Kidney (tissue), 13 donors: ENCODE measurements at regions not wholly inside any gene's neighbourhood (a gene's known extent, or its start where the extent isn't known, plus 50 kb on each side); places are given as distances from the start of the nearest gene placed in this dataset.
"Not testable (repeated sequence)": the region's sequence is repeated elsewhere in the genome, so short reads cannot be mapped to it uniquely, and the experiment has no call there.

Experiments
- DNase-seq, 5 donors: peaks; one replicate each; pipeline ENCODE4 v3.0.0-alpha.2; 2013 to 2020
- FAIRE-seq: peaks from 2 replicates; lab custom pipeline; 2012; peaks lifted over from hg19 to GRCh38; lab: Jason Lieb, UNC
- H3K27ac ChIP-seq, 2 donors: one replicate each; pipeline ENCODE4 v1.7.0; 2013; ENCODE audit warnings: low read depth in 2 of 2, low read length in 2 of 2, inconsistent platforms in 1 of 2
- H3K27me3 ChIP-seq: one replicate; pipeline ENCODE4 v1.7.1; 2013; ENCODE audit warnings: low read length, inconsistent platforms; ENCODE audit not compliant: control insufficient read depth, insufficient read depth
- H3K36me3 ChIP-seq, 3 donors: one replicate each; pipeline versions ENCODE4 v1.7.0 to v1.7.1; 2013; ENCODE audit warnings: low read length in 3 of 3, control low read depth in 1 of 3, inconsistent platforms in 1 of 3; ENCODE audit not compliant: insufficient read depth in 3 of 3, control insufficient read depth in 2 of 3
- H3K4me1 ChIP-seq, 3 donors: one replicate each; pipeline versions ENCODE4 v1.7.0 to v1.7.1; 2013; ENCODE audit warnings: low read length in 3 of 3, inconsistent platforms in 1 of 3, low read depth in 1 of 3; ENCODE audit not compliant: control insufficient read depth in 2 of 3, insufficient read depth in 2 of 3
- H3K4me3 ChIP-seq, 3 donors: one replicate each; pipeline versions ENCODE4 v1.7.0 to v1.8.1; 2013; ENCODE audit warnings: low read length in 3 of 3, control low read depth in 1 of 3, inconsistent platforms in 1 of 3
- H3K9ac ChIP-seq, 3 donors: one replicate each; pipeline versions ENCODE4 v1.7.0 to v1.7.1; 2013; ENCODE audit warnings: low read length in 3 of 3, control low read depth in 1 of 3, inconsistent platforms in 1 of 3
- H3K9me3 ChIP-seq, 3 donors: one replicate each; pipeline versions ENCODE4 v1.7.0 to v1.7.1; 2013; ENCODE audit warnings: low read length in 3 of 3, control low read depth in 1 of 3, inconsistent platforms in 1 of 3; ENCODE audit not compliant: control insufficient read depth in 2 of 3, insufficient read depth in 1 of 3
- intact Hi-C: fragments of 100-400 bp; cut with DNase I; formaldehyde crosslinking; loops from one replicate; pipeline ENCODE4 v1.11.1; 2022
- TF ChIP-seq, protein P1 (sequence below): IDR thresholded peaks from 3 replicates; pipeline ENCODE4 v1.5.1; 2012; ENCODE audit warnings: mild to moderate bottlenecking, moderate library complexity, borderline replicate concordance; ENCODE audit not compliant: insufficient read depth; ENCODE audit errors: extremely low read depth
- donor health status: control.
- donor health status: control.
- donor health status: control.
- donor health status: control.
- donor health status: control.
- donor health status: DM: yes; HTN: yes; CAD: no.
- donor health status: Normal renal cell carcinoma (clear cell type).

DNA sequence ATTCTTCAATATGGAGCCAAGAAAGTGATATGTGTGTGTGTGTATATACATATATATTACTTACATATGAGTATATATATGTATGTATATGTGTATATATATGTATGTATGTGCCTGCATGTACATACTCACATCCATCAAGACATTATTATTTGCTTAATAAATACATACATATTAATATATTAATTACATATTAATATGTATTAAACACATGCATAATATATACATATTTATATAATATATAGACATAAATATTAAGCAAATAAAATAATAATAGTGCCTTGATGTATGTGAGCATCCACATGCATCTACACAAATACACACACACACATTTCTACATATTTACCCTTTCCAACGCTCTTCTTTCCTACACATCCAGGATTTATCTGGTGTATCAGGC is 88.7 kb upstream of the KCNMA1 start:
- no peaks in the 10 kb centered on the region for H3K9me3 ChIP-seq
- H3K4me3 ChIP-seq, result no peak overlapping the region
- no peak overlapping the region for H3K9ac ChIP-seq
- TF ChIP-seq, protein P1, sequence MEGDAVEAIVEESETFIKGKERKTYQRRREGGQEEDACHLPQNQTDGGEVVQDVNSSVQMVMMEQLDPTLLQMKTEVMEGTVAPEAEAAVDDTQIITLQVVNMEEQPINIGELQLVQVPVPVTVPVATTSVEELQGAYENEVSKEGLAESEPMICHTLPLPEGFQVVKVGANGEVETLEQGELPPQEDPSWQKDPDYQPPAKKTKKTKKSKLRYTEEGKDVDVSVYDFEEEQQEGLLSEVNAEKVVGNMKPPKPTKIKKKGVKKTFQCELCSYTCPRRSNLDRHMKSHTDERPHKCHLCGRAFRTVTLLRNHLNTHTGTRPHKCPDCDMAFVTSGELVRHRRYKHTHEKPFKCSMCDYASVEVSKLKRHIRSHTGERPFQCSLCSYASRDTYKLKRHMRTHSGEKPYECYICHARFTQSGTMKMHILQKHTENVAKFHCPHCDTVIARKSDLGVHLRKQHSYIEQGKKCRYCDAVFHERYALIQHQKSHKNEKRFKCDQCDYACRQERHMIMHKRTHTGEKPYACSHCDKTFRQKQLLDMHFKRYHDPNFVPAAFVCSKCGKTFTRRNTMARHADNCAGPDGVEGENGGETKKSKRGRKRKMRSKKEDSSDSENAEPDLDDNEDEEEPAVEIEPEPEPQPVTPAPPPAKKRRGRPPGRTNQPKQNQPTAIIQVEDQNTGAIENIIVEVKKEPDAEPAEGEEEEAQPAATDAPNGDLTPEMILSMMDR, result no peak
- no peak for DNase-seq
- H3K27me3 ChIP-seq, result no peaks in the 10 kb centered on the region
- H3K27ac ChIP-seq, result no peak overlapping the region
- H3K4me1 ChIP-seq, result no peaks in the 10 kb centered on the region
- intact Hi-C loops, result no loop called here
- no peaks in the 10 kb centered on the region for H3K36me3 ChIP-seq
- no peak for FAIRE-seq

DNA sequence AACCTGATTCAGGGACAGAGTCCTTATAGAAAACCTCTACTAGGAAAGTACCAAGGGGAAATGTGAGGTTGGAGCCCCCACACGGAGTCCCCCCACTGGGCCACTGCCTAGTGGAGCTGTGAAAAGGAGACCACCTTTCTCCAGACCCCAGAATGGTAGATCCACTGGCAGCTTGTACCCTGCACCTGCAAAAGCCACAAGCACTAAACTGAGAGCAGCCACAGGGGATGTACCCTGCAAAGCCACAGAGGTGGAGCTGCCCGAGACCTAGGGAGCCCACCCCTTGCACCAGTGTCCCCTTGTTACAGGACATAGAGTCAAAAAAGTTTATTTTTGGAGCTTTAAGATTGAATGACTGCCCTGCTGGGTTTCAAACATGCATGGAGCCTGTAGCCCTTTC is 87.2 kb upstream of the KCNMA1 start:
- intact Hi-C loops, result no loop called here
- DNase-seq (no peak), FAIRE-seq (no peak)
- Histone ChIP-seq H3K9me3 (no peaks in the 10 kb centered on the region), H3K27me3 (no peaks in the 10 kb centered on the region), H3K4me1 (no peaks in the 10 kb centered on the region), H3K4me3 (no peak overlapping the region), H3K27ac (no peak overlapping the region), H3K9ac (no peak overlapping the region), H3K36me3 (no peaks in the 10 kb centered on the region)
- TF ChIP-seq, protein P1, result no peak

DNA sequence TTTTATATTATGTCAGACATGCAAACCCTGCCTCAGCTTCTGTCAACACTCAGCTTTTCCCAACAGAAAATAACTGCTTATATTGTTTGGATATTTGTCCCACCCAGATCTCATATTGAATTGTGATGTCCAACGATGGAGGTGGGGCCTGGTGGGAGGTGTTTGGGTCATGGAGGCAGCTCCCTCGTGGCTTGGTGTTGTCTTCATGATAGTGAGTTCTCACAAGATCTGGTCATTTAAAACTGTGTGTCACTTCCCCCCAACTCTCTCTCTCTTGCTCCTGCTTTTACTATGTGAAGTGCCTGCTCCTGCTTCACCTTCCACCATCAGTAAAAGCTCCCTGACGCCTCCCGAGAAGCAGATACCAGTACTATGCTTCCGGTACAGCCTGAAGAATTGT is 85.8 kb upstream of the KCNMA1 start:
- intact Hi-C loops, result no loop called here
- H3K36me3 ChIP-seq, result no peaks in the 10 kb centered on the region
- H3K4me1 ChIP-seq, result no peaks in the 10 kb centered on the region
- H3K27ac ChIP-seq, result no peak overlapping the region
- H3K27me3 ChIP-seq, result no peaks in the 10 kb centered on the region
- TF ChIP-seq, protein P1, result no peak
- H3K4me3 ChIP-seq, result no peak overlapping the region
- H3K9me3 ChIP-seq, result no peaks in the 10 kb centered on the region
- H3K9ac ChIP-seq, result no peak overlapping the region
- FAIRE-seq (no peak), DNase-seq (no peak)

DNA sequence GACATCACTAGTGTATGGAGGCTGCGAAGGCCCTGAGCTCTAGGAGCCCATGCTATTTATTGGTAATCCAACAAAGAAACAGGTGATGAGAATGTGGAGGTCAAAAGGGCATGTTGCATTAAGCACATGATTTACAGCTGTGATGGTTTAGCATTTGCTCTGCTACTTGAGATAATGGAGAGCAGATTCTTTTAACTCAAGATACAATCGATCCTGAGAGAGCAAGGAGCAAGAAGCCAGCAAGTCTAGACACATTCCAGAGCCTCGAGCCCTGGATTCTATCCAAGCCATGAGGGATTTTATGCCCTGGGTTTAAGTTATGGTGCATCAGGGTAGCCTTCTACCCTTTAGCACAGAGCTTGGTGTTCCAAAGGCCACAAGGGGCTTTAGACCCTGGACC is 85.3 kb upstream of the KCNMA1 start:
- FAIRE-seq, H3K9me3 ChIP-seq, H3K27ac ChIP-seq, intact Hi-C loops, DNase-seq, H3K4me3 ChIP-seq, H3K4me1 ChIP-seq, H3K9ac ChIP-seq, H3K27me3 ChIP-seq, H3K36me3 ChIP-seq: not testable (repeated sequence)
